OCI-LY3 (cell line): ENCODE measurements at regions not wholly inside any gene's neighbourhood (a gene's known extent, or its start where the extent isn't known, plus 50 kb on each side); places are given as distances from the start of the nearest gene placed in this dataset.

ENCODE experiments used
- CTCF ChIP-seq: fragments of 200-600, 300-600 bp; sonication (generic); IDR thresholded peaks from 2 replicates; pipeline ENCODE4 v1.5.1; 2014; ENCODE audit warnings: antibody characterized with exemption, low read length, low read depth
- EZH2phosphoT487 ChIP-seq: fragments of 200-600 bp; shearing (Covaris generic); IDR thresholded peaks from 2 replicates; pipeline ENCODE4 v1.6.1; 2018; ENCODE audit warnings: antibody characterized with exemption, mixed run types, low read depth

- TF ChIP-seq CTCF (no peak), EZH2phosphoT487 (no peak)
Observed at GRCh38 chr4:57924951-57925350, 814.8 kb upstream of the IGFBP7 start.
